Vagina (tissue), 2 donors: ENCODE measurements at regions not wholly inside any gene's neighbourhood (a gene's known extent, or its start where the extent isn't known, plus 50 kb on each side); places are given as distances from the start of the nearest gene placed in this dataset.

Experiments used
- CTCF ChIP-seq, 3 experiments: fragments of 450-650 bp in 2 of 3; fragments of 200-600 bp in 1 of 3; sonication (generic) in 1 of 3; IDR thresholded peaks; one replicate each; pipeline ENCODE4 v1.5.1; 2017 to 2019; ENCODE audit warnings: antibody characterized with exemption in 3 of 3, mild to moderate bottlenecking in 2 of 3, moderate library complexity in 2 of 3
- POLR2A ChIP-seq, 2 donors: fragments of 450-650 bp; IDR thresholded peaks; one replicate each; pipeline ENCODE4 v1.6.1; 2017; ENCODE audit warnings: antibody characterized with exemption in 2 of 2, mild to moderate bottlenecking in 2 of 2, moderate library complexity in 2 of 2
- POLR2AphosphoS5 ChIP-seq, 2 donors: sonication (generic); formaldehyde crosslinking; IDR thresholded peaks; one replicate each; pipeline ENCODE4 v1.9.0; 2017; ENCODE audit warnings: antibody characterized with exemption in 2 of 2, mild to moderate bottlenecking in 2 of 2, low read depth in 1 of 2; ENCODE audit not compliant: insufficient read depth in 1 of 2

GRCh38 chr1:65729259-65729658 is 63.4 kb upstream of the PDE4B start:
- TF ChIP-seq CTCF (IDR thresholded peaks at IDR 0.05) (no peak), POLR2AphosphoS5 (IDR thresholded peaks at IDR 0.05; ENCODE audit: insufficient read depth in 1 of 2, low read depth in 1 of 2) (no peak), POLR2A (IDR thresholded peaks at IDR 0.05) (no peak)
